HEK293 (cell line): ENCODE measurements at regions not wholly inside any gene's neighbourhood (a gene's known extent, or its start where the extent isn't known, plus 50 kb on each side); places are given as distances from the start of the nearest gene placed in this dataset.
A peak's percentile ranks its signal among the peaks of the same experiment; 100 is the strongest.

Source experiments
- CTCF ChIA-PET: fragments of 350-600 bp; formaldehyde crosslinking; extraction: SDS; loops from one replicate; lab custom pipeline; 2021; ENCODE audit warnings: antibody characterized with exemption; lab: Yijun Ruan, JAX
- POLR2A ChIA-PET: fragments of 300-600 bp; formaldehyde crosslinking; extraction: SDS; loops from one replicate; lab custom pipeline; 2020; ENCODE audit warnings: antibody characterized with exemption, inconsistent platforms; lab: Yijun Ruan, JAX
- H3K27ac ChIP-seq: fragments of 200-500 bp; sonication (Bioruptor generic); 2 replicates; pipeline ENCODE4 v1.5.1; 2014; ENCODE audit warnings: low read depth, low read length, control low read depth, inconsistent platforms; ENCODE audit errors: extremely low read depth
- H3K36me3 ChIP-seq, 2 experiments: fragments of 200-500 bp in 1 of 2; sonication (Bioruptor generic) in 1 of 2; 1 replicate in 1 of 2; 2 replicates in 1 of 2; pipeline ENCODE4 v1.5.1; 2014 to 2017; ENCODE audit warnings: inconsistent platforms in 2 of 2, low read length in 2 of 2; ENCODE audit not compliant: control insufficient read depth in 2 of 2, insufficient read depth in 1 of 2
- H3K4me1 ChIP-seq: fragments of 200-500 bp; sonication (Bioruptor generic); 2 replicates; pipeline ENCODE4 v1.5.1; 2014; ENCODE audit warnings: mild to moderate bottlenecking, low read length, inconsistent platforms; ENCODE audit not compliant: control insufficient read depth, insufficient read depth
- H3K4me3 ChIP-seq: 2 replicates; pipeline ENCODE4 v1.5.1; 2011; ENCODE audit warnings: low read depth, mild to moderate bottlenecking, control low read depth, low read length, moderate library complexity
- H3K9me3 ChIP-seq: fragments of 200-500 bp; sonication (Bioruptor generic); 2 replicates; pipeline ENCODE4 v1.5.1; 2014; ENCODE audit warnings: low read depth, low read length, inconsistent platforms; ENCODE audit not compliant: control insufficient read depth, insufficient read depth
- BCL6B ChIP-seq: fragments of 450-650 bp; formaldehyde crosslinking; IDR thresholded peaks from 2 replicates; pipeline ENCODE4 v1.5.1; 2017; ENCODE audit warnings: missing biosample characterization, missing genetic modification characterization
- GLI2 ChIP-seq: fragments of 450-650 bp; formaldehyde crosslinking; IDR thresholded peaks from 2 replicates; pipeline ENCODE4; 2017; ENCODE audit warnings: missing biosample characterization, missing genetic modification characterization, low read depth, borderline replicate concordance
- GLIS2 ChIP-seq: fragments of 450-650 bp; formaldehyde crosslinking; IDR thresholded peaks from 2 replicates; pipeline ENCODE4 v1.5.1; 2016; ENCODE audit warnings: missing biosample characterization, missing genetic modification characterization
- ZBTB20 ChIP-seq: fragments of 450-650 bp; formaldehyde crosslinking; IDR thresholded peaks from 2 replicates; pipeline ENCODE4 v1.5.1; 2016; ENCODE audit warnings: missing biosample characterization, missing genetic modification characterization
- ZBTB7A ChIP-seq: fragments of 450-650 bp; formaldehyde crosslinking; IDR thresholded peaks from 2 replicates; pipeline ENCODE4 v1.5.1; 2016; ENCODE audit warnings: low read depth, missing biosample characterization, missing genetic modification characterization
- ZFHX2 ChIP-seq: fragments of 450-650 bp; formaldehyde crosslinking; conservative IDR thresholded peaks from 2 replicates; pipeline ENCODE4 v1.5.1; 2016; ENCODE audit warnings: missing biosample characterization, missing genetic modification characterization
- ZFP37 ChIP-seq: fragments of 450-650 bp; formaldehyde crosslinking; IDR thresholded peaks from 2 replicates; pipeline ENCODE4 v1.5.1; 2016; ENCODE audit warnings: missing biosample characterization, missing genetic modification characterization
- ZNF148 ChIP-seq: fragments of 450-650 bp; formaldehyde crosslinking; IDR thresholded peaks from 2 replicates; pipeline ENCODE4 v1.5.0; 2017; ENCODE audit warnings: missing biosample characterization, missing genetic modification characterization, borderline replicate concordance
- ZNF155 ChIP-seq: fragments of 450-650 bp; formaldehyde crosslinking; IDR thresholded peaks from 2 replicates; pipeline ENCODE4 v1.5.1; 2016; ENCODE audit warnings: missing biosample characterization, missing genetic modification characterization
- ZNF24 ChIP-seq: fragments of 450-650 bp; formaldehyde crosslinking; IDR thresholded peaks from 2 replicates; pipeline ENCODE4 v1.5.1; 2016; ENCODE audit warnings: missing biosample characterization, missing genetic modification characterization
- ZNF266 ChIP-seq: fragments of 450-650 bp; formaldehyde crosslinking; IDR thresholded peaks from 2 replicates; pipeline ENCODE4 v1.5.1; 2016; ENCODE audit warnings: missing biosample characterization, missing genetic modification characterization, low read depth
- ZNF311 ChIP-seq: fragments of 450-650 bp; formaldehyde crosslinking; IDR thresholded peaks from 2 replicates; pipeline ENCODE4 v1.5.1; 2017; ENCODE audit warnings: missing biosample characterization, missing genetic modification characterization, borderline replicate concordance
- ZNF354C ChIP-seq: fragments of 450-650 bp; formaldehyde crosslinking; IDR thresholded peaks from 2 replicates; pipeline ENCODE4 v1.5.1; 2016; ENCODE audit warnings: missing biosample characterization, missing genetic modification characterization, low read depth, borderline replicate concordance
- ZNF488 ChIP-seq: fragments of 450-650 bp; formaldehyde crosslinking; IDR thresholded peaks from 2 replicates; pipeline ENCODE4 v1.5.1; 2016; ENCODE audit warnings: missing biosample characterization, missing genetic modification characterization
- ZNF529 ChIP-seq: fragments of 450-650 bp; formaldehyde crosslinking; IDR thresholded peaks from 2 replicates; pipeline ENCODE4 v1.5.1; 2017; ENCODE audit warnings: missing genetic modification characterization, missing biosample characterization; ENCODE audit not compliant: insufficient replicate concordance
- ZNF544 ChIP-seq: fragments of 450-650 bp; formaldehyde crosslinking; IDR thresholded peaks from 2 replicates; pipeline ENCODE4 v1.5.0; 2017; ENCODE audit warnings: missing biosample characterization, missing genetic modification characterization
- ZNF555 ChIP-seq: fragments of 450-650 bp; formaldehyde crosslinking; conservative IDR thresholded peaks from 2 replicates; pipeline ENCODE4 v1.5.1; 2017; ENCODE audit warnings: missing biosample characterization, mild to moderate bottlenecking, missing genetic modification characterization, inconsistent platforms
- ZNF558 ChIP-seq: fragments of 450-650 bp; formaldehyde crosslinking; IDR thresholded peaks from 2 replicates; pipeline ENCODE4 v1.5.1; 2016; ENCODE audit warnings: missing biosample characterization, missing genetic modification characterization
- ZNF560 ChIP-seq: fragments of 450-650 bp; formaldehyde crosslinking; IDR thresholded peaks from 2 replicates; pipeline ENCODE4 v1.5.1; 2017; ENCODE audit warnings: missing biosample characterization, missing genetic modification characterization, borderline replicate concordance
- ZNF747 ChIP-seq: fragments of 450-650 bp; formaldehyde crosslinking; IDR thresholded peaks from 2 replicates; pipeline ENCODE4 v1.5.1; 2016; ENCODE audit warnings: missing biosample characterization, missing genetic modification characterization
- ZNF768 ChIP-seq: fragments of 450-650 bp; formaldehyde crosslinking; IDR thresholded peaks from 2 replicates; pipeline ENCODE4 v1.5.1; 2018; ENCODE audit warnings: missing biosample characterization, mild to moderate bottlenecking, missing genetic modification characterization
- ZNF791 ChIP-seq: fragments of 450-650 bp; formaldehyde crosslinking; IDR thresholded peaks from 2 replicates; pipeline ENCODE4 v1.5.1; 2016; ENCODE audit warnings: missing biosample characterization, missing genetic modification characterization
- ZNF843 ChIP-seq: fragments of 450-650 bp; formaldehyde crosslinking; IDR thresholded peaks from 2 replicates; pipeline ENCODE4 v1.5.1; 2016; ENCODE audit warnings: missing biosample characterization, missing genetic modification characterization
- TF ChIP-seq, protein P1 (sequence below): fragments of 450-650 bp; formaldehyde crosslinking; IDR thresholded peaks from 2 replicates; pipeline ENCODE4 v1.5.1; 2017; ENCODE audit warnings: missing biosample characterization, missing genetic modification characterization
- TF ChIP-seq, protein P2 (sequence below): fragments of 450-650 bp; formaldehyde crosslinking; IDR thresholded peaks from 2 replicates; pipeline ENCODE4 v1.5.1; 2016; ENCODE audit warnings: missing biosample characterization, missing genetic modification characterization

GRCh38 chr5:8615142-8615858 is 746.4 kb downstream of the MTRR start:
- H3K9me3 ChIP-seq: no peaks in the 10 kb centered on the region
- no peaks in the 10 kb centered on the region for H3K4me1 ChIP-seq
- H3K36me3 ChIP-seq: no peaks in the 10 kb centered on the region
- no peak overlapping the region for H3K4me3 ChIP-seq
- no peak overlapping the region for H3K27ac ChIP-seq
- CTCF ChIA-PET: no interaction called here
- no peak for TF ChIP-seq ZNF488 (tag by site-specific recombination)
- 0 out of 2 replicates have a peak, but pooled peaks have one; percentile 14 for TF ChIP-seq BCL6B (tag by site-specific recombination)
- TF ChIP-seq, protein P1, sequence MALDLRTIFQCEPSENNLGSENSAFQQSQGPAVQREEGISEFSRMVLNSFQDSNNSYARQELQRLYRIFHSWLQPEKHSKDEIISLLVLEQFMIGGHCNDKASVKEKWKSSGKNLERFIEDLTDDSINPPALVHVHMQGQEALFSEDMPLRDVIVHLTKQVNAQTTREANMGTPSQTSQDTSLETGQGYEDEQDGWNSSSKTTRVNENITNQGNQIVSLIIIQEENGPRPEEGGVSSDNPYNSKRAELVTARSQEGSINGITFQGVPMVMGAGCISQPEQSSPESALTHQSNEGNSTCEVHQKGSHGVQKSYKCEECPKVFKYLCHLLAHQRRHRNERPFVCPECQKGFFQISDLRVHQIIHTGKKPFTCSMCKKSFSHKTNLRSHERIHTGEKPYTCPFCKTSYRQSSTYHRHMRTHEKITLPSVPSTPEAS (tag by site-specific recombination): peak; percentile 99
- no peak for TF ChIP-seq ZNF544 (tag by site-specific recombination)
- TF ChIP-seq ZNF148 (tag by site-specific recombination): no peak
- no peak for TF ChIP-seq ZNF747 (tag by site-specific recombination)
- TF ChIP-seq ZNF266 (tag by site-specific recombination): peak; percentile 23; the same call in 1 of the 2 replicates
- TF ChIP-seq, protein P2, sequence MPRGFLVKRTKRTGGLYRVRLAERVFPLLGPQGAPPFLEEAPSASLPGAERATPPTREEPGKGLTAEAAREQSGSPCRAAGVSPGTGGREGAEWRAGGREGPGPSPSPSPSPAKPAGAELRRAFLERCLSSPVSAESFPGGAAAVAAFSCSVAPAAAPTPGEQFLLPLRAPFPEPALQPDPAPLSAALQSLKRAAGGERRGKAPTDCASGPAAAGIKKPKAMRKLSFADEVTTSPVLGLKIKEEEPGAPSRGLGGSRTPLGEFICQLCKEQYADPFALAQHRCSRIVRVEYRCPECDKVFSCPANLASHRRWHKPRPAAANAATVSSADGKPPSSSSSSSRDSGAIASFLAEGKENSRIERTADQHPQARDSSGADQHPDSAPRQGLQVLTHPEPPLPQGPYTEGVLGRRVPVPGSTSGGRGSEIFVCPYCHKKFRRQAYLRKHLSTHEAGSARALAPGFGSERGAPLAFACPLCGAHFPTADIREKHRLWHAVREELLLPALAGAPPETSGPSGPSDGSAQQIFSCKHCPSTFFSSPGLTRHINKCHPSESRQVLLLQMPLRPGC (tag by site-specific recombination): no peak
- no peak for TF ChIP-seq ZFHX2 (tag by site-specific recombination)
- TF ChIP-seq, all 188 proteins: peak for 3
- POLR2A ChIA-PET: no interaction called here

DNA sequence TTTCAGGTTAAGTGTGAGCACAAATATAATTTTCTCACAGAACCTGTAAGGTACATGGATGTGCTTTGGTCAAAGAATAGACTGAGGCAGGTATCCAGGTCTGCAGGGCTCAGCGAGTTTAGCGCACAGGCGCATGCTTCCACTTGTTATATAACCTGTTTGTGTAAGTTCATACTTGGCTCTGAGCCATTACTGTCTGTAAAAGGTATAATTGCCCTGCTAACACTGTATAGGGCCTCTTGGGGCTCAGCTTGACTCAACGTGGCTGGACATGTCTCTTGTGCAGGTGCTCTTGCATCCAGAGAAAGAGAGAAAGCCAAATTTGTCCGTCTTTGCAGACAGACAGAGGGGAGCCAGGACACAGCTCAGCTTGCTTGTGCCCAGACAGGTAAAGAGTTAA is 759.6 kb downstream of the MTRR start:
- Histone ChIP-seq H3K4me1 (no peaks in the 10 kb centered on the region), H3K36me3 (no peaks in the 10 kb centered on the region), H3K27ac (no peak overlapping the region), H3K9me3 (no peaks in the 10 kb centered on the region), H3K4me3 (no peak overlapping the region)
- ChIA-PET POLR2A (interaction anchor here (0.6 kb wide), 1 partner anchor 282 kb away, joined by 8 read pairs; no protein-coding TSS in a partner anchor), CTCF (no interaction called here)
- TF ChIP-seq ZNF560 (tag by site-specific recombination) (no peak), ZNF558 (no peak), ZNF791 (no peak), GLIS2 (tag by site-specific recombination) (no peak), ZNF768 (tag by site-specific recombination) (no peak), ZNF311 (tag by site-specific recombination) (no peak), ZNF24 (no peak), ZFP37 (tag by site-specific recombination) (no peak), ZNF354C (tag by site-specific recombination) (no peak), ZBTB20 (tag by site-specific recombination) (no peak), ZNF155 (tag by site-specific recombination) (no peak), ZNF843 (no peak), ZNF529 (no peak), ZBTB7A (tag by site-specific recombination) (no peak), ZNF555 (tag by site-specific recombination) (no peak), GLI2 (tag by site-specific recombination) (no peak)
